SK-MEL-5 (cell line): ENCODE measurements at regions not wholly inside any gene's neighbourhood (a gene's known extent, or its start where the extent isn't known, plus 50 kb on each side); places are given as distances from the start of the nearest gene placed in this dataset.
"Not testable (repeated sequence)": the region's sequence is repeated elsewhere in the genome, so short reads cannot be mapped to it uniquely, and the experiment has no call there.

Experiments used
- DNase-seq: peaks from one replicate; pipeline ENCODE4 v3.0.0-alpha.2; 2016; ENCODE audit warnings: low read depth, low spot score
- in situ Hi-C: cut with HindIII; loops from 2 replicates; pipeline ENCODE4 v1.10.0; 2016; ENCODE audit warnings: low sequenced_read_pairs, high pct_unique_total_duplicates, low pct_unique_long_range_greater_than_20kb

- in situ Hi-C loops, result no loop called here
- peak; percentile 71 for DNase-seq
These were observed 98.8 kb upstream of the IQCM start for GRCh38 chr4:149914119-149915115.

GRCh38 chr4:149915735-149916134 is 100.1 kb upstream of the IQCM start:
- in situ Hi-C loops, DNase-seq: not testable (repeated sequence)

- in situ Hi-C loops, result no loop called here
- DNase-seq, result peak; percentile 38
These were observed 108.1 kb upstream of the IQCM start for GRCh38 chr4:149923736-149924135.

- DNase-seq, result no peak
- in situ Hi-C loops, result no loop called here
These were observed 111.9 kb upstream of the IQCM start for GRCh38 chr4:149927514-149927913.

- in situ Hi-C loops, result no loop called here
- no peak for DNase-seq
These were observed 112.9 kb upstream of the IQCM start for GRCh38 chr4:149928507-149928906.

- DNase-seq, result no peak
- in situ Hi-C loops, result no loop called here
These were observed 115.8 kb upstream of the IQCM start for GRCh38 chr4:149931431-149931830.

- DNase-seq, result no peak
- in situ Hi-C loops, result no loop called here
These were observed 116.5 kb upstream of the IQCM start for GRCh38 chr4:149932188-149932587.

GRCh38 chr4:149933120-149933519 is 117.5 kb upstream of the IQCM start:
- DNase-seq, result no peak
- in situ Hi-C loops, result no loop called here

GRCh38 chr4:149933883-149934282 is 118.2 kb upstream of the IQCM start:
- in situ Hi-C loops, result no loop called here
- DNase-seq, result no peak

GRCh38 chr4:149949381-149949780 is 128.9 kb upstream of the DCLK2 start:
- in situ Hi-C loops, result no loop called here

GRCh38 chr4:149951152-149951900 is 126.9 kb upstream of the DCLK2 start:
- DNase-seq, result peak; percentile 52
- in situ Hi-C loops, result no loop called here

More at GRCh38 chr4:149949381-149949780, 128.9 kb upstream of the DCLK2 start:
- no peak for DNase-seq

- in situ Hi-C loops, result no loop called here
- no peak for DNase-seq
These were observed 126.1 kb upstream of the DCLK2 start for GRCh38 chr4:149952101-149952500.

- in situ Hi-C loops, result no loop called here
- DNase-seq, result no peak
These were observed 125.5 kb upstream of the DCLK2 start for GRCh38 chr4:149952716-149953115.

GRCh38 chr4:149955780-149956390 is 122.4 kb upstream of the DCLK2 start:
- in situ Hi-C loops, result no loop called here
- peak; percentile 7 for DNase-seq

- in situ Hi-C loops, result no loop called here
- DNase-seq, result no peak
These were observed 121.6 kb upstream of the DCLK2 start for GRCh38 chr4:149956678-149957077.

- no peak for DNase-seq
- in situ Hi-C loops, result no loop called here
These were observed 116.2 kb upstream of the DCLK2 start for GRCh38 chr4:149961876-149962597.

GRCh38 chr4:149964001-149964796 is 114.0 kb upstream of the DCLK2 start:
- no peak for DNase-seq
- in situ Hi-C loops, result no loop called here
